GM12864 (cell line): ENCODE measurements at regions not wholly inside any gene's neighbourhood (a gene's known extent, or its start where the extent isn't known, plus 50 kb on each side); places are given as distances from the start of the nearest gene placed in this dataset.

ENCODE experiments used
- DNase-seq: peaks from one replicate; pipeline ENCODE4 v3.0.0-alpha.2; 2011; ENCODE audit warnings: low read depth
- H3K4me3 ChIP-seq: 2 replicates; pipeline ENCODE4 v1.5.1; 2011; ENCODE audit warnings: mild to moderate bottlenecking, low read depth, low read length, control low read depth
- CTCF ChIP-seq: IDR thresholded peaks from 2 replicates; pipeline ENCODE4 v1.5.1; 2011; ENCODE audit warnings: low read depth, mild to moderate bottlenecking, moderate library complexity, low read length, control low read depth, inconsistent platforms; ENCODE audit errors: missing control alignments

- no peak overlapping the region for H3K4me3 ChIP-seq
Observed at GRCh38 chr11:109033627-109034338, 368.9 kb downstream of the DDX10 start.

GRCh38 chr11:109034339-109034696 lies 369.4 kb downstream of the DDX10 start:
- DNase-seq = no peak
- H3K4me3 ChIP-seq = no peak overlapping the region
- no peak for TF ChIP-seq CTCF

More at GRCh38 chr11:109033627-109034338, 368.9 kb downstream of the DDX10 start:
- DNase-seq = no peak
- TF ChIP-seq CTCF = no peak

- no peak for DNase-seq
- no peak overlapping the region for H3K4me3 ChIP-seq
- TF ChIP-seq CTCF = no peak
Observed at GRCh38 chr11:109035284-109035683, 370.4 kb downstream of the DDX10 start.

- TF ChIP-seq CTCF = no peak
- no peak overlapping the region for H3K4me3 ChIP-seq
- DNase-seq = no peak
Observed at GRCh38 chr11:109036011-109036410, 371.1 kb downstream of the DDX10 start.

GRCh38 chr11:109037856-109038780 lies 373.2 kb downstream of the DDX10 start:
- no peak for DNase-seq
- TF ChIP-seq CTCF = no peak
- H3K4me3 ChIP-seq = no peak overlapping the region

GRCh38 chr11:109039611-109040010 lies 374.7 kb downstream of the DDX10 start:
- no peak for TF ChIP-seq CTCF
- DNase-seq = no peak
- no peak overlapping the region for H3K4me3 ChIP-seq

- no peak overlapping the region for H3K4me3 ChIP-seq
- peak; percentile 29 for TF ChIP-seq CTCF
- no peak for DNase-seq
Observed at GRCh38 chr11:109040303-109040702, 375.4 kb downstream of the DDX10 start.
